ENCODE measurements at regions not wholly inside any gene's neighbourhood (a gene's known extent, or its start where the extent isn't known, plus 50 kb on each side); places are given as distances from the start of the nearest gene placed in this dataset.
A peak's percentile ranks its signal among the peaks of the same experiment; 100 is the strongest.

DNA sequence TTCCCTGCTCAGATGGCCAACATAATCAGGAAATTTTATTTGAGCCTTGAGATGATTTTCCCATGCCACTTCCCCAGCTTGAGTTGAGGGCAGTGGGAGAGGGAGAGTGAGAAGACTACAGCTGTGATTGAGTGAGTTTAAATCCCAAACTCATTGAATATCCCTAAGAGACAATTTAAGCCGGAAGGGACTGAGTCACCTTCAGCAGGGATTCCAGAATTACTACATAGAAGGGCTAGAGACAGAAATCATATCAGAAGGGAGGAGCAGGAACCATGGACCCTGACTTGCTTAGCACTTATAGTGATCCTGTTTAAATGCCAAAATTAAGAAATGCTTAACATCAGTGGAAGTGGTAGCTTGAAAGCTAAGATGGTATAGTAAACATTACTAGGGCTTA, 312.2 kb upstream of the SLCO3A1 start:
- no peak overlapping the region for H3K4me2 ChIP-seq (ENCODE audit: low read length)
- peaks cover 5% of the 10 kb centered on the region for H3K27me3 ChIP-seq (ENCODE audit: control insufficient read depth, insufficient read depth, low read length)
- no peaks in the 10 kb centered on the region for H3K36me3 ChIP-seq (ENCODE audit: insufficient read depth, low read length)
- no peak overlapping the region for H3K9ac ChIP-seq (ENCODE audit: low read depth, low read length)
- no peak overlapping the region for H3K4me3 ChIP-seq (ENCODE audit: low read length)
- H3K4me1 ChIP-seq (ENCODE audit: control insufficient read depth, insufficient read depth, low read length): peaks cover 19% of the 10 kb centered on the region
- no peaks in the 10 kb centered on the region for H3K9me3 ChIP-seq (replicated peaks; ENCODE audit: low read length)

DNA sequence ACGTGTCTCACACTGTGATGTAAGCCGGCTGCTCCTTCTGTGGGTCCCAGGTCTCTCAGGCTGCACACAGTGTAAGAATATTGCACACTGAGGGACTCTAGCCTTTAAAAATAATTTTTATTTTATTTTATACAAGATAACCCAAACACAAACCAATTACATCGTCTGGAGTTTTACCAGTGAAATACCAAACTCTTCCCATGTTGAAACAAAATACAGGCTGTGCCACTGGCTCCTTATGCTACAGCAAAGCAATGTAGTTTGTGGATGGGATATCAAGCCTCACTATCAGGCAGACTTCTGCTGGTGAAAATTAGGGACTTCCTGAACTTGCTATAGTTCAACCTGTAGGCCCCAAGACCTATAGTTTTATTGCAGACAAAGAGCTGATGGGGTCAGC, 311.3 kb upstream of the SLCO3A1 start:
- peaks cover 5% of the 10 kb centered on the region for H3K27me3 ChIP-seq (ENCODE audit: control insufficient read depth, insufficient read depth, low read length)

DNA sequence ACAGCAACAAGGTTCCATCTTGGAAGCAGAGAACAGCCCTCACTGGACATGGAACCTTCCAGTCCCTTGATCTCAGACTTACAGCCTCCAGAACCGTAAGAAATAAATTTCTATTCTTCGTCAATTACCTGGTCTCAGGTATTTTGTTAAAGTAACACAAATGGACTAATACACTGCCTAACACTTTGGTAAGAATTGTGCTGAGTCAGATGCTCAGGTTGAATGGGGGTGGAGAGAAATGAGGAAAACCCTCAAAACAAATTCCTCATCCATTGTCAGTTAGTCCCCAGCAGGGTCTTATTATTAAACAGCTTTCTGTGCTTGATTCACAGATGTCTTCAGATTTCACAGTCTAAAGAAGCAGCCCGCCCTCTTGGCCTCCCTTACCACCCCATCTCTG, 306.2 kb upstream of the SLCO3A1 start:
- no peak overlapping the region for H3K4me3 ChIP-seq (ENCODE audit: low read length)
- no peaks in the 10 kb centered on the region for H3K4me1 ChIP-seq (ENCODE audit: control insufficient read depth, insufficient read depth, low read length)
- H3K27me3 ChIP-seq (ENCODE audit: control insufficient read depth, insufficient read depth, low read length): peaks cover 5% of the 10 kb centered on the region
- H3K36me3 ChIP-seq (ENCODE audit: insufficient read depth, low read length): no peaks in the 10 kb centered on the region
- no peak overlapping the region for H3K4me2 ChIP-seq (ENCODE audit: low read length)
- H3K9ac ChIP-seq (ENCODE audit: low read depth, low read length): no peak overlapping the region
- H3K9me3 ChIP-seq (replicated peaks; ENCODE audit: low read length): no peaks in the 10 kb centered on the region

More for the DNA sequence above, 311.3 kb upstream of the SLCO3A1 start:
- Histone ChIP-seq H3K9me3 (replicated peaks; ENCODE audit: low read length) (no peaks in the 10 kb centered on the region), H3K4me1 (ENCODE audit: control insufficient read depth, insufficient read depth, low read length) (peaks cover 11% of the 10 kb centered on the region), H3K4me3 (ENCODE audit: low read length) (no peak overlapping the region), H3K4me2 (ENCODE audit: low read length) (no peak overlapping the region), H3K36me3 (ENCODE audit: insufficient read depth, low read length) (no peaks in the 10 kb centered on the region), H3K9ac (ENCODE audit: low read depth, low read length) (no peak overlapping the region)

DNA sequence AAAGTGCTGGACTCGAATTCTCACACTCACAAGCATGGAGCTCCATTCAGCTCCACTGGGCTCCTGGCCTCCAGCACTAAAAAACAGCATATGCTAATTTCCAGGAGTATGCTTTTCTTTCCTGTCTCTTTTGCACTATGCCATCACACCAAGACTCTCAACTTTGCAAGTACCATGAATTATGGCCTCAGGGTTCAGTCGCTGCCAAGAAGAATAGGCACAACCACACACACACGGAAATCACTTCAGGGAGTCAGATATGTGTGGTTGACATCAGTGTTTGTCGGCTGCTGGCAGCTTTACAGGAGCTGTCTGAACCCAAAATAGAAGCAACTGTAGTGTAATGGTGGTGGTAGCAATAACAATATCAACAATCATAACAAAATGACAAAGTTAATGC, 305.0 kb upstream of the SLCO3A1 start:
- Histone ChIP-seq H3K9me3 (replicated peaks; ENCODE audit: low read length) (no peaks in the 10 kb centered on the region), H3K9ac (ENCODE audit: low read depth, low read length) (no peak overlapping the region), H3K4me1 (ENCODE audit: control insufficient read depth, insufficient read depth, low read length) (no peaks in the 10 kb centered on the region), H3K27me3 (ENCODE audit: control insufficient read depth, insufficient read depth, low read length) (peaks cover 5% of the 10 kb centered on the region), H3K4me2 (ENCODE audit: low read length) (no peak overlapping the region), H3K36me3 (ENCODE audit: insufficient read depth, low read length) (no peaks in the 10 kb centered on the region), H3K4me3 (ENCODE audit: low read length) (no peak overlapping the region)

DNA sequence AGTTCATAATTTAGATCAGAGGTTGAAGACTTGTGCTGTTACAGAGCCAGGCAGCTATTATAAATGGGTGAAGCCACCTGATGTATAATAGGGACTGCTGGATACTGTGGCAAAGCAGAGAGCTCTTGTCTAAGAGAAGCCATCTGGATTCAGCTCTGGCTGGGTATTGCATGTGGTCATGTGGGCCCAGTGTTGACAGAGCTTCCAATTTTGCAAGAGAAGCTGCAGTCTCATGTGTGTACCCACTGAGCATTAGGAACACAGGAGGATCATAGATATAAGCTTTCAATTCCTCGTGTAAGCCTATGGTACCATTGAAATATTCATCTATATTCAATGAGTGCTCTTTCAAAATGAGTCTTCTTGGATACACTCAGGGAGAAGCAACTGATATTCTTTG, 303.9 kb upstream of the SLCO3A1 start:
- Histone ChIP-seq H3K27me3 (ENCODE audit: control insufficient read depth, insufficient read depth, low read length) (peaks cover 5% of the 10 kb centered on the region), H3K4me2 (ENCODE audit: low read length) (no peak overlapping the region), H3K4me3 (ENCODE audit: low read length) (no peak overlapping the region), H3K4me1 (ENCODE audit: control insufficient read depth, insufficient read depth, low read length) (no peaks in the 10 kb centered on the region), H3K9me3 (replicated peaks; ENCODE audit: low read length) (no peaks in the 10 kb centered on the region), H3K36me3 (ENCODE audit: insufficient read depth, low read length) (no peaks in the 10 kb centered on the region), H3K9ac (ENCODE audit: low read depth, low read length) (no peak overlapping the region)

DNA sequence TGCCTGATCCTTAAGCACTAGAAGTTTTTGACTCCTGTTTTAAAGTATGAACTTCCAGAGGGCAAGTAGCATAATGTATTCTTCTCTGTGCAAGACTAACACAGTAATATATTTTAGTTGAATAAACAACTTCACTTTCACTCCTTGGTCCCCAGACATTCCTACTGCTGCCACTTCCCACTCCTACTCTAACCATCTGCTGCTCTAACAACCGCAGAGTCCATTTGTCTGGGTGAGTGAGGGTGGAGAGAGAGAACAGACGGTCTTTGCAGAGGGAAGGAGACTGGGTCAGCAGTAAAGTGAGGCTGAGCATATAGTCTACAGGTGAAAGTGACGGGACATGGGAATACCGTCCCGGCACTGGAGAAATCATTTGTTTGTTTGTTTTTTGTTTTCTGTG, 301.0 kb upstream of the SLCO3A1 start:
- Histone ChIP-seq H3K36me3 (ENCODE audit: insufficient read depth, low read length) (no peaks in the 10 kb centered on the region), H3K9me3 (replicated peaks; ENCODE audit: low read length) (no peaks in the 10 kb centered on the region), H3K9ac (ENCODE audit: low read depth, low read length) (no peak overlapping the region), H3K4me3 (ENCODE audit: low read length) (no peak overlapping the region), H3K4me1 (ENCODE audit: control insufficient read depth, insufficient read depth, low read length) (no peaks in the 10 kb centered on the region), H3K27me3 (ENCODE audit: control insufficient read depth, insufficient read depth, low read length) (no peaks in the 10 kb centered on the region), H3K4me2 (ENCODE audit: low read length) (no peak overlapping the region)

DNA sequence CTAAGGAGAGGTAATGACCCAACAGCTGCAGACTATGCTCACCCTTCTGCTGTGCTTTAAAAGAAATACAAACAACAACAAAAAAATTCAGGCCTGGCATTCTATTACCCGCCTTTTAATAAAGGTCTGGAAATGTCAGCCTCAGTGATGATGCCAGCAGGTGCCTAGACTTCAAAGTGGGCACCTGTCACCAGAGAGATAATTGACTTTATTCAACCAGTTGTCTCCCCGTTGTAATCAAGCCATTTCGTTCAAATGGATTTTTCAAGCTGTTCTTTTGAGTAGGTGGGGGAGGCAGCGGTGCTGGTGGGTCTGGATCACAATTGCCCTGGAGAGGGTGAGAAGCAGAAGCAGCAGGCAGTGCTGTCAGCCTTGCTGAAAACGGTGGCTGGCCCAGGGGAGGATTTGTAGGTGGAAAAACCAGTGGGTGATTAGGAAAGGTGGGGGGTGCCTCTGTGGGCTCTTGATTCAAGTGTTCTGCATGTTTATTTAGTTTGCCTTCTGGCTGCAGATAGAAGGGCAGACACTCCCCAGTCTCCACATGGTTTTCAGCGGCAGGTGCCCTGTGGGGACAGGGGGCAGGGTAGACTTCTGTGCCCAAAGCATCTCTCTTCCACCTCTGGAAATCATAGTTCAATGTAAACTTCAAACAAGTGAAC, 300.2 kb upstream of the SLCO3A1 start:
- Histone ChIP-seq H3K27me3 (ENCODE audit: control insufficient read depth, insufficient read depth, low read length) (no peaks in the 10 kb centered on the region), H3K4me2 (ENCODE audit: low read length) (no peak overlapping the region), H3K9me3 (replicated peaks; ENCODE audit: low read length) (no peaks in the 10 kb centered on the region), H3K4me1 (ENCODE audit: control insufficient read depth, insufficient read depth, low read length) (no peaks in the 10 kb centered on the region), H3K9ac (ENCODE audit: low read depth, low read length) (no peak overlapping the region), H3K36me3 (ENCODE audit: insufficient read depth, low read length) (no peaks in the 10 kb centered on the region), H3K4me3 (ENCODE audit: low read length) (no peak overlapping the region)

DNA sequence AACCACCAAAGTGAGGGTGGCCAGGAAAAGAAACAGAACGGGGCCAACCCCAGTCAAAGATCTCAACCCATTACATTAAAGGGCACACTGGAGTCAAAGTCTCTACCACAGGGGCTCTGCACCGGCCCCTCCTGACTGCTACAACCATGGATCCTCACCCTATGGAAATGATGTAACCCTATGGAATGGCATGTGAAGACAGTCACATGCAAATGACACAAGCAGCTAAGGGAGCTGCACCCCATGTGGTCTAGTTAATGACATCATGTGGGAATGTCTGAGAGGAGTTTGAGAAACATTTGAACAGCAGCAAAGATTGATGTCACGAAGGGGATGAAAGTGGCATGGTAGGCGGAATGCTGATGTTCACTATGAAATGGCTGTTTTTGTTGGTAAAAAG, 298.2 kb upstream of the SLCO3A1 start:
- Histone ChIP-seq H3K4me1 (ENCODE audit: control insufficient read depth, insufficient read depth, low read length) (no peaks in the 10 kb centered on the region), H3K4me3 (ENCODE audit: low read length) (no peak overlapping the region), H3K27me3 (ENCODE audit: control insufficient read depth, insufficient read depth, low read length) (no peaks in the 10 kb centered on the region), H3K4me2 (ENCODE audit: low read length) (no peak overlapping the region), H3K36me3 (ENCODE audit: insufficient read depth, low read length) (no peaks in the 10 kb centered on the region), H3K9ac (ENCODE audit: low read depth, low read length) (no peak overlapping the region), H3K9me3 (replicated peaks; ENCODE audit: low read length) (no peaks in the 10 kb centered on the region)

DNA sequence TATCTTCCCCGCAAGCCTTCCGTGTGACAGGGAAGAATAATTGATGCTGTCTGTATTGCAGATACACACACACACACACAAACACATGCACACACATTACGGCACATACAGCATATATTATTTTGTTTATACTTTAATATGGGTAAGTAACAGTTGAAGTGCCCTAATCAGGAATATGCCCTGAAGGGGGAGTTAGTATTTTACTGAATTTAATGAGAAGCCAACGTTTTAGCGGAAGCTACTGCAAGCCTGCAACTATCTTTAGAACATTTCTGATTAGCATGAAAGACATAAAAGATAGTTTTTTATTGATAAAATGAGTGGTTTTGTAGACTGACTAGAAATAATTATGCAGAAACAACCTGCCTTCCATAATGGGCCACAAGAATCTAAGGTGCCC, 296.6 kb upstream of the SLCO3A1 start:
- no peak overlapping the region for H3K9ac ChIP-seq (ENCODE audit: low read depth, low read length)
- H3K36me3 ChIP-seq (ENCODE audit: insufficient read depth, low read length): no peaks in the 10 kb centered on the region
- peaks cover 11% of the 10 kb centered on the region for H3K4me1 ChIP-seq (ENCODE audit: control insufficient read depth, insufficient read depth, low read length)
- H3K4me3 ChIP-seq (ENCODE audit: low read length): no peak overlapping the region
- no peak overlapping the region for H3K4me2 ChIP-seq (ENCODE audit: low read length)
- H3K27me3 ChIP-seq (ENCODE audit: control insufficient read depth, insufficient read depth, low read length): no peaks in the 10 kb centered on the region
- H3K9me3 ChIP-seq (replicated peaks; ENCODE audit: low read length): no peaks in the 10 kb centered on the region

DNA sequence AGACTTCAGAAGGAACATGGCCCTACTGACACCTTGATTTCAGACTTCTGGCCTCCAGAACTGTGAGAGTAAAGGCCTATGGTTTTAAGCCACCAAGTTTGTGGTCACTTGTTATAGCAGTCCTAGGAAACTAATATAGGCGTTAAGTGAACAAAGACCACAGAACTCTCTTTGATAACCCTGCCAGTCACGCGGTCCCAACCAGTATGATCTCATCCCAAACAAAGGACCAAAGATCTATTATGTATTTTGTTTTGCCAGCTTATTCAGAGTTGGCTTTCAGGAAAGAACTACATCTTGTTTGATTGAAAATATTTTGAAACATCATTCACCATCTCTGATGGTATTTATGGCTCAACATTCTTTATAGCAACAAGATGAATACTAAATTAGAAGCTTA, 294.4 kb upstream of the SLCO3A1 start:
- H3K4me2 ChIP-seq (ENCODE audit: low read length): no peak overlapping the region
- peaks cover 17% of the 10 kb centered on the region for H3K4me1 ChIP-seq (ENCODE audit: control insufficient read depth, insufficient read depth, low read length)
- H3K4me3 ChIP-seq (ENCODE audit: low read length): no peak overlapping the region
- no peak overlapping the region for H3K9ac ChIP-seq (ENCODE audit: low read depth, low read length)
- H3K9me3 ChIP-seq (replicated peaks; ENCODE audit: low read length): no peaks in the 10 kb centered on the region
- H3K36me3 ChIP-seq (ENCODE audit: insufficient read depth, low read length): no peaks in the 10 kb centered on the region
- H3K27me3 ChIP-seq (ENCODE audit: control insufficient read depth, insufficient read depth, low read length): peaks cover 2% of the 10 kb centered on the region

DNA sequence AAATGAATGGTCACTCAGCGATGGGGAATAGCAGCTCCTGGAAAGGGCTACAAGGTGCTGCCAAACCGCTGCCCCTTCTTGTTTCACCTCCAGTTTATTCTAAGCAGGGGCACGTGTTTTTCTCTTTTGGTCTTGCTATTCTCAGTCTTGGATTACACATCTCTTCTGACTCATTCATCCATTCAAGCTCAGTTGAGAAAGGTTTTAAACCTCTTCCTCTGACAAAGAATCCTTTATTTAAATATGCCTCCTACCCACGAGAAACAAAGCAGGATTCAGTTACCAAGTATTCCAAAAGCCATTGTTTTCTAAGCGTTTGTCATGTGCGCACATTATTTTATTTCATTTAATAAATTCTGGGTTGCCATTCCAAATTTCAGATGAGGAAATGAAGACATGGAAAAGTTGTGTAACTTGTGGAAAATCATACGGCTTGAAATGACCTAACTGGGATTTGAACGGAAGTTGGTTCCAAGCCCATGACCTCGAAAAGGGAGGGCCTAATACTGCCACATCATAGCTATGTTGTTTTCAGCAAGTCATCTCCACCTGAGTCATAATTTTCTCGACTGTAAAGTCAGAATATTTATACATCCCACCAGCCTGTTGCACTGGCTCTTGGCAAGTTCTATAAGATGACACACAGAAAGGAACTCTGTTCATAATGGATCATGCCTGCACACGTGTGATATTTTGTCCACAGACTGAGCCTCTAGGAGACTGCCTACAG, 292.0 kb upstream of the SLCO3A1 start:
- Histone ChIP-seq H3K36me3 (ENCODE audit: insufficient read depth, low read length) (no peaks in the 10 kb centered on the region), H3K4me3 (ENCODE audit: low read length) (peak overlapping the region; percentile 37), H3K27me3 (ENCODE audit: control insufficient read depth, insufficient read depth, low read length) (peaks cover 7% of the 10 kb centered on the region), H3K9ac (ENCODE audit: low read depth, low read length) (peak overlapping the region; percentile 56), H3K4me1 (ENCODE audit: control insufficient read depth, insufficient read depth, low read length) (peaks cover 17% of the 10 kb centered on the region), H3K9me3 (replicated peaks; ENCODE audit: low read length) (no peaks in the 10 kb centered on the region), H3K4me2 (ENCODE audit: low read length) (peak overlapping the region; percentile 71)

DNA sequence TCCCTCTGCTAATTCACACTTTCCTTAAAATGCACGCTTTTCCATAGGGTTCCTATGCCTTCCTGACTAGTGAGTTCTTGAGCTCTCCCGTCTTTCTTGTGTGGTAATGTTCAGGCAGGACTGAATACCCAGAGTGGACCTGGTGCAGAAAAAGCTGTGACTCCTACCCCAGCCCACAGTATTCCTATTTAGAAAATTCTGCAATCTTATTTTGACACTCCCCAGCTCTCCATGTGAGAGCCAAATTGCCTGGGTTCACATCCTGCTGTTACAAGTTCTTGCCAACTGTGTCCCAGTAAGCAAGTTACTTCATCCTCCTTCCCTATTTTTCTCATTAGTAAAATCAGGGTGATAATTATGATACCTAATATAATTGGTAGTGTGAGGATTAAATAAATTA, 290.8 kb upstream of the SLCO3A1 start:
- Histone ChIP-seq H3K9ac (ENCODE audit: low read depth, low read length) (no peak overlapping the region), H3K4me3 (ENCODE audit: low read length) (no peak overlapping the region), H3K4me1 (ENCODE audit: control insufficient read depth, insufficient read depth, low read length) (peaks cover 17% of the 10 kb centered on the region), H3K4me2 (ENCODE audit: low read length) (no peak overlapping the region), H3K27me3 (ENCODE audit: control insufficient read depth, insufficient read depth, low read length) (peaks cover 13% of the 10 kb centered on the region), H3K9me3 (replicated peaks; ENCODE audit: low read length) (no peaks in the 10 kb centered on the region), H3K36me3 (ENCODE audit: insufficient read depth, low read length) (no peaks in the 10 kb centered on the region)

Measured in skeletal muscle satellite cell (primary cell).